Ovary (tissue), 7 donors: ENCODE measurements at regions not wholly inside any gene's neighbourhood (a gene's known extent, or its start where the extent isn't known, plus 50 kb on each side); places are given as distances from the start of the nearest gene placed in this dataset.

Experiments used
- DNase-seq, 5 donors: peaks; one replicate each; pipeline ENCODE4 v3.0.0-alpha.2; 2019 to 2020
- H3K27ac ChIP-seq, 2 donors: fragments of 200-600 bp; one replicate each; pipeline versions ENCODE4 v1.5.1 to v1.8.0; 2019 to 2022
- H3K27me3 ChIP-seq: fragments of 200-600 bp; one replicate; pipeline ENCODE4 v1.8.0; 2022
- H3K36me3 ChIP-seq: fragments of 200-600 bp; sonication (generic); one replicate; pipeline ENCODE4 v1.5.1; 2019
- H3K4me1 ChIP-seq: one replicate; pipeline ENCODE4 v1.8.1; 2013; ENCODE audit warnings: mild to moderate bottlenecking, moderate library complexity; ENCODE audit not compliant: insufficient read depth
- H3K4me3 ChIP-seq: fragments of 200-600 bp; sonication (generic); one replicate; pipeline ENCODE4 v1.5.1; 2017
- H3K9me3 ChIP-seq, 2 donors: fragments of 200-600 bp in 1 of 2; sonication (generic) in 1 of 2; one replicate each; pipeline versions ENCODE4 v1.5.1 to v1.8.1; 2013 to 2019; ENCODE audit warnings: mild to moderate bottlenecking in 1 of 2, moderate library complexity in 1 of 2
- EP300 ChIP-seq: sonication (generic); formaldehyde crosslinking; IDR thresholded peaks from one replicate; pipeline ENCODE4 v1.6.1; 2017; ENCODE audit warnings: antibody characterized with exemption
- POLR2A ChIP-seq: fragments of 450-650 bp; IDR thresholded peaks from one replicate; pipeline ENCODE4 v1.6.1; 2017; ENCODE audit warnings: antibody characterized with exemption, mild to moderate bottlenecking, moderate library complexity
- WGBS, 3 donors: extraction: QIAGEN DNeasy Blood & Tissue Kit in 1 of 3; methylation state at CpG; one replicate each; pipeline versions ENCODE4 v1.1.5 to v1.1.7; 2013 to 2017; 5-methylcytosine and 5-hydroxymethylcytosine counted together
- intact Hi-C, 4 donors: fragments of 100-400 bp; cut with DNase I; formaldehyde crosslinking; loops; one replicate each; pipeline versions ENCODE4 v1.11.0 to v1.15.1; 2022 to 2023
- TF ChIP-seq, protein P1 (sequence below), 3 donors: fragments of 450-650 bp in 2 of 3; fragments of 200-600 bp in 1 of 3; IDR thresholded peaks; one replicate each; pipeline versions ENCODE4 v1.5.1 to v1.8.0; 2016 to 2022; ENCODE audit warnings: antibody characterized with exemption in 3 of 3, mild to moderate bottlenecking in 1 of 3
- donor health status: DM: no; HTN: no; CAD: no; lungs with moderate emphysema.
- donor health status: DM: no; HTN: no; CAD: no.
- donor health status: Bipolar disorder and iron deficiency.
- donor health status: DM: no; HTN: no; CAD: no.
- donor health status: DM: yes; HTN: yes; CAD: no.

DNA sequence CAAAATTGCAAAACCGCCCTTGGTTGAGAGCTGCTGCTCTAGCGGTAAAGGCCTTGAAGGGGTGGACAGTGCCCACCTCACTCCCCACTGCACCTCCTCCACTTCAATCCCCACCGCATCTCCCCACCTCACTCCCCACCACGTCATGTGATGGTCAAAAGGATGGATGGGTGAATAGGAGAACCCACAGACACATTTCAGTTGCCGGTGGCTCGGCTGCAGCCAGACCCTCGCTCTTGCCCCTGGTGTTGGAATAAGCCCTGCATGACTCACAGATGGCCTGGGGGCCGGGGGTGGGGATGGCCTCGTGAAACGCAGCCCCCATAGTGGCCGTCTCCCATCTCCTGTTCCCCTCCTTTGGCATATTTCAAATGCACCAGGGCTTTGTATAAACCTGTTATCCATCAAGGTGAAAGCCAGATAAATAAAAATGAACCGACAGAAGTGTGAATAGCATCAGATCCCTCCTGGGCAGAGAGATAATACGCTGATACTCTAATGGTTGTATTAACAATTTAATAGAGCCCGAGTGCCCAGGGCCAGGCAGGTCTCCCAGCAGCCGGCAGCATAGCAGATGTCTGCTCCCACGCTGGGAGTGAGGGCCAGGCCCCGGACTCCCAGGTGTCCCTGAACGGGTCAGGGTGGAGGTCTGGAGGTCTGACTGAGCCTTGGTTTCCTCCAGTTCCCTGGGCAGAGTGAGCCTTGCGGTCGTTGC is 300.3 kb downstream of the NPHP4 start:
- no peak for DNase-seq
- no peaks in the 10 kb centered on the region for H3K36me3 ChIP-seq
- H3K27ac ChIP-seq, result no peak overlapping the region
- H3K4me1 ChIP-seq, result no peaks in the 10 kb centered on the region
- no peaks in the 10 kb centered on the region for H3K9me3 ChIP-seq
- intact Hi-C loops, result no loop called here
- 32 to 50% (median 39%) methylated on average over 20 of the region's 20 CpGs for WGBS, 3 donors
- H3K27me3 ChIP-seq, result no peaks in the 10 kb centered on the region
- H3K4me3 ChIP-seq, result no peak overlapping the region
- no peak for TF ChIP-seq POLR2A
- no peak for TF ChIP-seq EP300
- TF ChIP-seq, protein P1, sequence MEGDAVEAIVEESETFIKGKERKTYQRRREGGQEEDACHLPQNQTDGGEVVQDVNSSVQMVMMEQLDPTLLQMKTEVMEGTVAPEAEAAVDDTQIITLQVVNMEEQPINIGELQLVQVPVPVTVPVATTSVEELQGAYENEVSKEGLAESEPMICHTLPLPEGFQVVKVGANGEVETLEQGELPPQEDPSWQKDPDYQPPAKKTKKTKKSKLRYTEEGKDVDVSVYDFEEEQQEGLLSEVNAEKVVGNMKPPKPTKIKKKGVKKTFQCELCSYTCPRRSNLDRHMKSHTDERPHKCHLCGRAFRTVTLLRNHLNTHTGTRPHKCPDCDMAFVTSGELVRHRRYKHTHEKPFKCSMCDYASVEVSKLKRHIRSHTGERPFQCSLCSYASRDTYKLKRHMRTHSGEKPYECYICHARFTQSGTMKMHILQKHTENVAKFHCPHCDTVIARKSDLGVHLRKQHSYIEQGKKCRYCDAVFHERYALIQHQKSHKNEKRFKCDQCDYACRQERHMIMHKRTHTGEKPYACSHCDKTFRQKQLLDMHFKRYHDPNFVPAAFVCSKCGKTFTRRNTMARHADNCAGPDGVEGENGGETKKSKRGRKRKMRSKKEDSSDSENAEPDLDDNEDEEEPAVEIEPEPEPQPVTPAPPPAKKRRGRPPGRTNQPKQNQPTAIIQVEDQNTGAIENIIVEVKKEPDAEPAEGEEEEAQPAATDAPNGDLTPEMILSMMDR (IDR thresholded peaks at IDR 0.05), result no peak

DNA sequence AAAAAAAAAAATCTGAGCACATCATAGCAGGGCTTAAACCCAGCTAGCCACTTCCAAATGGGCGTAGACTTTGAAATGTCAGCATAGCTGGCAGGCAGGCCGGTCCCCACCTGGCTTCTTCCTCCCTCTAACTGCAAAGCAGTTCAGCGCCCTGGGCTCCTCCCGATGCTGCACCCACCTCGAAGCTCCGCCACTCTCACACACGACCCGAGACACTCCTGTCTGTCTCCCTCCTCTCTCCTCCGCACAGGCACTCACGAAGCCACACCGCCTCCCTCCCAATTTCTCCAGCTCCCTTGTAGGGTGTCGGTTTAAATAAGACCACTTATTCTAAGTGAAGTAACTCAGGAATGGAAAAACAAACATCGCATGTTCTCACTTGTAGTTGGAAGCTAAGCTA is 301.3 kb downstream of the NPHP4 start:
- no peak for DNase-seq
- no peaks in the 10 kb centered on the region for H3K36me3 ChIP-seq
- H3K4me1 ChIP-seq, result no peaks in the 10 kb centered on the region
- no peak for TF ChIP-seq EP300
- no peak for TF ChIP-seq POLR2A
- TF ChIP-seq, protein P1 (IDR thresholded peaks at IDR 0.05), result no peak
- intact Hi-C loops, result no loop called here
- no peaks in the 10 kb centered on the region for H3K27me3 ChIP-seq
- no peak overlapping the region for H3K4me3 ChIP-seq
- H3K27ac ChIP-seq, result no peak overlapping the region
- no peaks in the 10 kb centered on the region for H3K9me3 ChIP-seq
- WGBS, 3 donors, result 46 to 74% (median 55%) methylated on average over 13 of the region's 13 CpGs

DNA sequence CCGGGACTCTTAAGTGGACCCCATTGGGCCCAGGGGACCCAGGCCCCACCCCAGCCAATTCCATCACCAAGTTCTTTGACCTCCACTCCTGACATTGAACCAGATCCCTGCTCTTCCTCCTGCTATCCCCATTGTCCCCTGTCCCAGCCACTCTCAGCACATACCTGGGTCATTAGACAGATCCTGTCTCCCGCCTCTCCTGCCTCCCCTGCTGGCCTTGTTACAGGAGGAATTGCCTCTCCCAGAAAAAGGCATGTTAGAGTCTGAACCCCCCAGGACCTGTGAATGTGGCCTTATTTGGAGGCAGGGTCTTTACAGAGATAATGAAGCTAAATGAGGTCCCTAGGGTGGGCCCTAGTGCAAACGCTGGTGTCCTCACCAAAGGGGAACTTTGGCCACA is 301.9 kb downstream of the NPHP4 start:
- Histone ChIP-seq H3K36me3 (no peaks in the 10 kb centered on the region), H3K27me3 (no peaks in the 10 kb centered on the region), H3K4me3 (no peak overlapping the region), H3K4me1 (no peaks in the 10 kb centered on the region), H3K9me3 (no peaks in the 10 kb centered on the region), H3K27ac (no peak overlapping the region)
- intact Hi-C loops, result no loop called here
- TF ChIP-seq POLR2A (no peak), EP300 (no peak)
- TF ChIP-seq, protein P1 (IDR thresholded peaks at IDR 0.05), result no peak
- WGBS, 3 donors, result 75 to 85% (median 81%) methylated on average over 3 of the region's 3 CpGs
- no peak for DNase-seq

DNA sequence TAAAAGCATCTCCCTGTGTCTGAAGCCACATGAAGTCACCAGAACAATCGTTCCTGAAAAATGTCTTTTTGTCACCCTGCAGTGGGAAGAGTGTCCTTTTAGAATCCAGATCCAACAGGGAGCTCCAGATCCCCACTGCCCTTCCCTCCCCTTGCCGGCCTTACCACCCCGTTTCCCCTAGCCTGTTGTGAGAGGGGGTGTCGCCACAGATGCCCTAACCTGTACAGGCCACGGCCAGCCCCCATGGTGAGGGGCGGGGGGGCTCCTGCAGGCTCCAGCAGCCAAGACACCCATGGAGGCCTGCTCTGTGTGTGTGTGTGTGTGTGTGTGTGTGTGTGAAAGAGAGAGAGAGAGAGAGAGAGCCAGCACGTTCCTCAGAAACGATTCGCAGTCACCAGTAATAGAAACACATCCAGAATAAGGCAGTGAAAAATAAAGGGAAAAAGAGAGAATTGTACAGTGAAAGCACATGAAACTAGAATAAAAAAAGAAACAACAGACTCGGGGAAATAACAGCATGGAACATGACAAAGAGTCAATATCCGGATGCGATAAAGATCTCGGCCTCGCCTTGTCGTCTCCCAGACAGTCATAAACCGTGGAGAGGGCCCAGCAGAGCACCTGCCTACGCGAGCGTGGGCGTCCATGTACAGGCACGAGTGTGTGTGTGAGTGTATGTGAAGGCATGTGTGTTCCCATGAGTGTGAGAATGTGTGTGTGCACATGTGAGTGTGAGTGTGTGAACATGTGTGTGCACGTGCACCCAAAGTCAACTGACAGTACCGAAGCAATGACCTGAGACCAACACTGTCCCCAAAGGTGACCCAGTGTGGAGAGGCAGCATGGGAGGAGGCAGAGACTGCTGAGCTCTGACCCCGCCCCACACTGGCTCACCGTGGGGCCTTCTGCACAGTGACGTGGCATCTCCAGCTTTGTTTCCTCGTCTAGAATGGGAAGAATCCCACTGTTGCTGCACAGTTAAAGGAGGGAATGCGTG is 303.8 kb downstream of the NPHP4 start:
- DNase-seq, result no peak
- Histone ChIP-seq H3K4me3 (no peak overlapping the region), H3K36me3 (no peaks in the 10 kb centered on the region), H3K4me1 (no peaks in the 10 kb centered on the region), H3K27me3 (no peaks in the 10 kb centered on the region), H3K9me3 (no peaks in the 10 kb centered on the region), H3K27ac (no peak overlapping the region)
- WGBS, 3 donors, result 75 to 80% (median 78%) methylated on average over 28 of the region's 28 CpGs
- TF ChIP-seq, protein P1 (IDR thresholded peaks at IDR 0.05), result no peak
- TF ChIP-seq EP300 (no peak), POLR2A (no peak)
- intact Hi-C loops, result no loop called here
